HG02763 (cell line): ENCODE measurements at regions not wholly inside any gene's neighbourhood (a gene's known extent, or its start where the extent isn't known, plus 50 kb on each side); places are given as distances from the start of the nearest gene placed in this dataset.

Experiments used
- ATAC-seq: cut with Tn5 transposase; IDR thresholded peaks from one replicate; pipeline ENCODE4 v1.9.1; 2021; ENCODE audit warnings: mild to moderate bottlenecking, moderate library complexity; ENCODE audit not compliant: unreplicated experiment

DNA sequence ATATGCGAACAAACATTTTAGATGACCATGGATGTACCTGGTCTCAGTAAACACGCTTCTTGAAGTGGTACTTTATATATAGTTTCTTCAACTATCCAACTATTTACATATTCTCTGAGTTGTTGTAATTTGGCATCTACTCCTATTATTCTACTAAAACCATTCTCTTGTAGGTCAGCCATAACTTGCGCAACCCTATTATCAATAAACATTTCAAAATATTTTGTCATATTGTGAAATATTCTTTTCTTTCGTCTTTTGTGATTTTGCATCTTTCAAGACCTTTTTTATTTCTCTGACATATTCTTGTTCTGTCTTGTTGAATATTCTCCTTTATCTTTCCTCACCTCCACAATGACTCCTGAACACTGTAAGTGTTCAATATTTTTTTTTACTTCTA lies 753.3 kb downstream of the NXPH1 start:
- ATAC-seq = no peak

DNA sequence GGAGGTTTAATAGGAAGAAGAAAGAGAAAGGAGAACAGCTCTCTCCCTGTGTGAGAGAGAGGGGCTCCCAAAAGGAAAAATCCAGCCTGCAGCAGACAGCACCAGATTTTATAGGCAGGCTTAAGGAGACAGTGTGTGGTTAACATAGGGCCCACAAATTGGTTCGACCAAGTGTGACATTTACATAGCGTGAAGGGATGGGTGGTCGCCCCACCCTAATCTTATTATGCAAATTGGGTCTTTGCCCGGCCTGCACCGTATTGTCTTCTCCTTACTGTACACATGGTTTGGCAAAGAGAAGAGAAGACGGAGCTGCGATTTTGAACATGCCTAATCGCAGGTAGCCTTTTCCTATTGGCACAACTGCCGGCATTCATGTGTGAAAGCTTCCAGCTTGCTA lies 756.3 kb downstream of the NXPH1 start:
- ATAC-seq = no peak

DNA sequence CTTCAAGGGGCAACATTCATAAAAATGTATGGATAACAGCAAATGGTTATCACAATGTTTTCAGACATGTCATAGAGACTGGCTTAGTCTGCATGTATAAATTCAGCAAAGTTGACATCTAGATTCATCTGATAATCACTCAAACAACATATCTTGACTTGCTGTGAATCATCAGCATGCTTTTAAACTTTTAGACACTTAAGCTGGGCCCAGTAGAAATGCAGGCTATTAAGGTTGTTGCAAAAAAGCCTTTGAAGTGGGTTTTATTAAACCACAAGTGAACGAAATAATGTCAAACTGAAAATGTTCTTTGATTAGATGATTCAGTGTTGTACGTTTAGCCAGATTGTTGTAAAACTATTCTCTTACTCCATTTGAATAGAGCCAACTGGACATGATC lies 759.6 kb downstream of the NXPH1 start:
- no peak for ATAC-seq

DNA sequence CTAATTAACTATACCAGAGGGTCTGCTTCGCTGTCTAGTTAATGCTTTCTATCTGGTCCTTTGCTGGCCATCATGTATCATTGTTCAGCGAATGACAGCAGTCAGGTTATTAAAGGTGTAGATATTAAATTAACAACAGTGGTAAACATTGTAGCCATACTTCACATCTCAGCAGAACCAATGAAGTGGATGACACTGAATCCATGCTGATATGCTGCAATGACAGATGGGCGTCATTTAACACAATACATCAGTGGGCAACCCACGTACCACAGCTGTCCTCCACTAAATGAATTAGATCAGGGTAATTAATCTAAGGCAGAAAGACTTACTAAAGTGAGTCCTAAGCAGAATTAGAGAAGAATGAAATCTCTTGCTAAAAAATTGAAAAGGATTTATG lies 767.2 kb downstream of the NXPH1 start:
- no peak for ATAC-seq

DNA sequence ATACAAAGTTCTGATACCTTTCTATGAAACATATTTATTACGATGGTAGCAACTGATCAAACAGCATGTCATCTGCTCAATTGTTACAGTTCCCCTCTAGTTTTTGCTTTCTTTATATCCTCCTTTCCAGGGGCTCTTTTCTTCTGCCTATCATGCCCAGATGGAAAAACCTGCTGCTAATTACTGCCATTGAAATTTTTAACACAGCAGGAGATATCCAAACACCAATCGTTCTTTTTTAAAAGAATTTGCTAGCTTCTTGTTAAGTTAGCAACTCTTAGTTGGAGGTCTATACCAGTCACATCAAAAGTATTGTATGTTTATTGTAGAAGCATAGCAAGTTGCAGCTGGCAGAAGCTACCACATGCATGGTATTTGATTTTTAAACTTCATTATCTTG lies 768.5 kb downstream of the NXPH1 start:
- ATAC-seq = no peak

DNA sequence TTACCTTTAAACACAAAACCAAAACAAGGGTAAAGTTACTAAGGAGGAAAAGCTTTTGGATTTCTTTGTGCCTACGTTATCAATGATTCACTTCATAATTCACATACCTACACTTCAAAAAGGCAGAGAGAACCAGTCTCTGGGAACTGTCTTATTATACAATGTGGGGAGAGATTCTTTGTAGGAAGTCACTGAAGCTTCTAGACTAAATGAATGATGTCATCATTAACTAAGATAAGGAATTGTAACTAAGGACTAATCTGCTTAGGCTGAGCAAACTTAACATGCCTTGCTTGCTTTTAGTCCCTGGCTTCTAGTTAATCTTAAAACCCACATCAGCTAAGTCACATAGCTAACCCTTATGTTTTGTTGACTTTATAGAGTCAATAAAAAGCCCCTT lies 771.2 kb downstream of the NXPH1 start:
- ATAC-seq = no peak

DNA sequence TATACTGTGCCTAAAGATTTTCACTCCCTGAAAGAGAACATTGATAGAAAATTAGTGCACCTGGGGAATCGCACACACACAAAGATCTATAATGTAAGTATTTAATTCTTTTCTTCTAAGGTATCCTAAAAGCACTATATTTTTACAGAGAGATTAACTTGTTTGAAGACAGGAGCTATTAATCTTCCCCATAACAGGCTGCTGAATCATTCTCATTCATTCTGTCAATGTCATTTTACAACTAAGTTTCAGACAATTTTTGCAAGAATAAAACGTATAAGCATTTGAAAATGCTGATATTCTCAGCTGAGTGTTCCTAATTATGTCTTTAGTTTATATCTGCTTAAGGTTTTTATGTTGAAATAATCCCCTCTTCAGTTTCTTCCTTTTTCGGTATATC lies 776.7 kb downstream of the NXPH1 start:
- ATAC-seq = no peak

DNA sequence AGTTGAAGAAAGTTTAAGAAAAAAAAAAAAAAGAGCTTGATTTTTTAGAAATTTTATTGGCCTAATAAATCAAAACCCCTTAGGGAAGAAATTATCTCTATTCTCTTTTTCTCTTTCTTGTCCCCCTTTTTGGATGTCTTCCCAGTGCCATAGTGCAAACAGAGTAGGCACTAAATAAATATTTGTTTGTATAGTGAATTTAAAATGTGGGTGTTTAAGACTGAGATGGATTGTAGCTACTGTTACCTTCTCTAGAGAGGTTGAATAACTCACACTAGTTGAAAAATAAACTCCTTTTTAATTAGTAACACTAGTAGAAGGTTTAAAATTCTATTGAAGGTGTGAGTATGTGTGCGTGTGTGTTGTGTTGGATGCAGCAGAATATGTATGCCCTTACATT lies 783.8 kb downstream of the NXPH1 start:
- ATAC-seq = no peak

DNA sequence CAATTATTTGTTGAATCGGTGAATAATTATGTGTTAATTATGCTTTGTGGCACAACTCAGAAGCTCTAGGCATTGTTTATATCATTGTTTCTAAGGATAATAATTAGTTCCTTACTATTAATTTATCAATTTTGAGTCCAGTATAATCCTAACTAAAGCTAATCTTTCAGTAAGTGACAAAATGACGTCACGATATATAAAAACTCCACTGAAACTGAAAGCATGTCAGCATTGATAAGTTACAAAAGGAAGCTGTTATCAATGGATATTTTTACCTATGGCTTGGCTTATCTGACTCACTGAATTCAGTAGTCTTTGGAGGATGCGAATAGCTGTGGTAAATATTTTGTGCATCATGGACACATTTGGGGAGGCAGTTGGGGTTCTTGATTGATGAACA lies 793.1 kb downstream of the NXPH1 start:
- ATAC-seq = no peak

DNA sequence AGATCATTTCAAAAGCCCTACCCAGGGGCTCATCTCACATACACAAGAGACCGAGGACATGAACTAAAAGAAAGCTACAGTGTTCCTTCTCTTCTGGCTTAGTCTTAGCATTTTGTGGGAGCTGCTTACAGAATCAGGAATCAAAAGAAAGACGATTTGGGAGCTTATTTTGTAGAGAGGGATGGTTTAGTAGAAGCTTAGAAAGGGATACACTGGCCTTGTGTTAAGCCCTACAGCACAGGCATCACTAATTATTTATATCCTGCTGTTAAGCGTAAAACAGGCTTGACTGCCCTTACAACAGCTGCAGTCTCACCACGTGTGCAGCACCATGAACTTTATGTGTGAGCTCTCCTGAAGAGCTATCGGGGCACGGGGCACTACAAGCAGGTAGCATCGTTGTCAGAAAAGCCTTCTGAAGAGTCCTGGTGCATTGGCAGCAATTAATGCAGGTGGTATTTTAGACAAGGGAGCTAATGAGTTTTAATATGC lies 798.3 kb downstream of the NXPH1 start:
- no peak for ATAC-seq

DNA sequence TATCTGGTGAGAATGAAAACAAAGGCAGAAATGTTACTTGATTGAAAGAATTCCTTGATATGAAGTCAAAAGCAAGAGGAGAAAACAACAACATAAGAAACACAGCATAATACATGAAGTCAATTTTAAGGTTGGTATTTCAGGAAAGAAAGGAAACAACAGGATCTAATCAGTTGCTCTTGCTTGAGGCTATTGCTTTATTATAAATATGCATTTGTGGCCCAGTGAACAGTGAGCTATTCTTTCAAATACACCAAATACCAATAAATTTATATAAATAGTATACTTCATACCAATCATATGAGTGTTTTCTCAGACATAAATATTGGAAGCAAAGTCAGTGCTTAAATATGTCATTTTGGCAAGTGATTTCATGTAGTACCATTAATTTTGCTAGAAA lies 806.6 kb downstream of the NXPH1 start:
- ATAC-seq = no peak

DNA sequence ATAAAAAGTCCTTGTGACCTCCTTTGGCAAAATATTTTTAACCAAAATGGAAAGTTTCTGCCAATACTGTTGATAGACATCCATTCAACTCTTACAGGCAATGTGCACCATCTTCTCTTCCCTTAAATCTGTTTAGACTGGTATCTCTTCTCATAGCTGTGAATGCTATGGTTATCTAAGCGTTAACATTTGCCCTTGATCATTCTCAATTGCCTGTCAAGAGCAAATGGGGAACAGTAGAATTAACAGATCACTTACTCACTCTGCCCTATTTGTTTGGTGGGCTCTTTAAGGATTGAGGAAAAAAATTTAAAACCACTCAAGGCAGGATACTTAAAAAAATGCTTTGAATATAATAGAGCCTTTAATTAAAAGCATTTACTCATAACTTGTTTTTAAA lies 808.4 kb downstream of the NXPH1 start:
- no peak for ATAC-seq

DNA sequence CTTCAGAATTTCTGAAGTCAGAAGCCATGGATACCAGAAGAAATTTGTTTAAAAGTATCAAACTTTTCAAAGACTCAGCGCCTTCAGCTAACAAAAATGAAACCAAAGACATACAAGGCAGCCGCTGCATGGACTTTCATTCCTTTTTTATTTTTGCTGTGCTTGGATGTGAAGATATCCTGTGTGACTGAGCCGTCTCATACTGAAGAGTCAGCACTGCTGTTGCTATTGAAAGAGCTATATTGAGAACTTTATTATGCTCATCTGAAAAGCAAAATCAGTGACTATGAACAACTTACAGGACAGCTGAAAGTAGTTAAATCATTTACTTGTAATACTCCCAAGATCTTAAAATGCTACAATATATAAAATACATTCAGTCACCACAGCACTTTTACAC lies 809.2 kb downstream of the NXPH1 start:
- no peak for ATAC-seq

DNA sequence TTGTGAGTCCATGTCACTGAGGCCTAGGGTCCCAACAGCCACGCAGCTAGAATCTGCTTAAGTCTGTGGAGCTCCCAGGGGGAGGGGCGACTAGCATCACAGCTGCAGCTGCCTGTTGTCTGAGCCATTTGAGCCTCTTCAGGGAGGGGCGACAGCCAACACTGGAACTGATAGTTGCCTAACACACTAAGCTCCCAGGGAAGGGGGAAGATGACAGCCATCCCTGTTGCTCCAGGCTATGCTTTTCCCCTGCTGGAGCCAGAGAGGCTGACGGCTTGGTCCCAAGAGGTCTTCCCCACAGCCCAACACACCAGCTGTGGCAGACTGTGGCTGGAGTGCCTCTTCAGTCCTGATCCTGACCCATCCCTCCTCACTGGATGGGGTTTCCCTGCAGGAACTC lies 817.5 kb downstream of the NXPH1 start:
- ATAC-seq = no peak

DNA sequence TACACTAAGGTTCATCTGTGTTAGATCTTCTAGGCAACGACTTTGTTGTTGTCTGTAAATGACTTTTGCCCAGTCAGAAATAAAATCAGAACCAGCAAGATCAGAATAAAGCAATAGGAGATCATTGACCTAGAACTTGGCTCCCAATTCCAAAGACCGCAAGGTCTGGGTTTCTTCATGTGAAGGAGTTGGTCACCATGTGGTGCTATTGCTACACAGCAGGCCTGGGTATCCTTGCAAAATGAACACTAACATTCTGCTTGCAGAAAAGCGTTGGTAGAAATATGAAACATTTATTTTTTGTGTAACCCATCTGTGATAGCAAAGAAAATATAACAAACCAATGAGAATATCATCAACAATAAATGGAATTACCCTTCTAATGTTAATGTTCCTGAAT lies 831.0 kb downstream of the NXPH1 start:
- ATAC-seq = no peak

DNA sequence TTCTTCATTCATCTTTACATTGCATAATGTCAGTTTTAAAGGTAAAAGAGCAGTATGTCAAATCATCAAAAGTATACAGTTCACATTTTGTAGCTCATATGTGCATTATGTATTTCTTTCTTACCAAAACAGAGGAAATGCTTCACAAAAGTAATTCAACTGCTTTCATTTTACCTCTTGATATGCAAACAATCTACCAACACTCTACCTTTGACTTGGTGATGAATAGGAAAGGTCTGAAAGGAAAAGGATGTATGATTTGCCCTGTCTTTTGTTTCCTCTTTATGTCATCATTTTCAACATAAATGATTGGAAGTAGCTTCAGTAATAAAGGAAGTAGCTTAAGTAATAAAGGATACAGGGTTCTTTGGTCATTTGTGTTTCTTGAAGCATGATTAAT lies 846.7 kb downstream of the NXPH1 start:
- ATAC-seq = no peak

DNA sequence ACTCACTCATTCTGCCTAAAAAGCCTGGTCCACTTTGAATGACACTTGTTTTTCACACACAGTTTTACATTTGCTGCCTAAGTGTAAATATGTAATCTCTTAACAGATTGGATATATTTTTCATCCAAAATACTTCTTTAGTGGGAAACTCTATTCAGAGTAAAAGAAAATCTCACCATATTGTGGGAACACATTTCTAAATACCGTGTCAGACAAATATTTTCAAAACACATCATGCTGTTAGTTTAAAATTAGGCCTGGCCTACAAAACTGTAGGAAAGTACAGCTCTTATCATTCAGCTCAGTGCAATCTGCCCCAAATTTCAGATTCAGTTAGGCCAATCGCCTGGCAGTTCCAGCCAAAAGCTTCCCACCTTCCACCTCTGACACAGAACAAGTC lies 849.8 kb downstream of the NXPH1 start:
- ATAC-seq = no peak

DNA sequence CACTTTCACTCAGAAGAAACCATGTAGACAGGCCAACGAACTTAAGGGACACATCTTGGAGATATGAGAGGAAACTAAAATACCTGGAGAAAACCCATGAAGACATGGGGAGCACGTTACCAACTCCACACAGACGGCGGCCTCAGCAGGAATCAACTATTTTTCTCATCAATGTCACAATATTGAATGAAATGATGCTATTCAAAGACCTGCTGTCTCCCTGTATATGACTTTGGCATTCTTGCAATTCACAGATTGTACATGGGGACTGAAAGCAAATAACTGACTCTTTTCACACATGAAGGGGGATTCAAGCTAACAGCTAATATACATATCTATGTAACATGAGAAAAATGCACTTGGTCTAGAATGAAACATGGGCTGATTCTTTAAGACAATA lies 869.0 kb downstream of the NXPH1 start:
- ATAC-seq = no peak

DNA sequence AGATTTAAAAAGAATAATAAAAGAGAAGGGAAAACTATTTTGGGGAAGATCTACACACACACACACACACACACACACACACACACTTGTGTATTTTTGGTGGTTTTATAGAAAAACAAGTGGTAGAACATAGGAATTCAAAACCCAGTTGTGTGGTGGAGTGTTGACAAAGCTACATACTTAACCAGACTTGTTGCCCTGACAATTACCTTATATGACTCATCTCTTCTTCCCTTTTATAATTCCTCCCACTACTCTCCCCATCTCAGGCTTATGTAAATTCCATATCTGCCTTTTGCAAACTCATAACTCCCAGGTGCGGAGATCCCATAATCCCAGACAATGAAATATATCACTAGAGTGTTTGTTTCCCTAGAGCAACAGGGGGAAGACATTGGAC lies 873.7 kb downstream of the NXPH1 start:
- no peak for ATAC-seq

DNA sequence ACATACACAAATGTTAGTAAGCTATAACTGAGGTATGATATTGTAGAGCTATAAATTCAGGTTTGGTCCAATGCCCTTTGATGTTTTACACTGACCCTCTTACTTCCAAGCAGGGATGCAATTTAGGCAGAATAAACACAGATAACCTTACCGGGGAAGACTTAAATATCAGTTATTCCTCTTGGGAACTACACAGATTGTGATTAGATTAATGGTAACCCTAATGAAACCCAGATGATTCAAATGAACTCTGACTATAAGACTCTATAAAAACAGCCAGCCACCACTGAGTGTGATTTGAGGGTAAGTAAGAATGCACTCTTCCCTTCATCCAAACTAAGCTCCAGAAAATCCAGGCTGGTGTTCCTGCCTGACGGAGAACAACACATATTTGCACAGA lies 891.1 kb downstream of the NXPH1 start:
- ATAC-seq = no peak

DNA sequence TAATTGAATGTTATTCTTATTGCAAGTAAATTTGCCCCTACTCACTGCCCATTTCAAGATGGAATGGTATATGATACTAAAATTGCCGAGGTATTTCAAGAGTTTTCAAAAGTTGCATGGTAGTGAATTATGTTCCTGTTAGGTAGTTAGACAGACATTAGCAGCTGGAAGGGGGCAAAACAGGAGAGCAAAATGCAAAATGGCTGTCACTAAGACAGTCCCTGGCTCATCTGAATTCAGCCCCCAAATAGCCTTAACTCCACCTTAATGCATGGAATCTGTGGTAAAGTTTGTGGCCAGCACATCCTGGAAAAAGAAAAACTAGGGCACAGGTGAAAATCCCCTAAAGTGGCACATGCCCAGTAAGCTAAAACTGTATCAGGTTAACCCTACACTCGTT lies 894.9 kb downstream of the NXPH1 start:
- ATAC-seq = no peak

DNA sequence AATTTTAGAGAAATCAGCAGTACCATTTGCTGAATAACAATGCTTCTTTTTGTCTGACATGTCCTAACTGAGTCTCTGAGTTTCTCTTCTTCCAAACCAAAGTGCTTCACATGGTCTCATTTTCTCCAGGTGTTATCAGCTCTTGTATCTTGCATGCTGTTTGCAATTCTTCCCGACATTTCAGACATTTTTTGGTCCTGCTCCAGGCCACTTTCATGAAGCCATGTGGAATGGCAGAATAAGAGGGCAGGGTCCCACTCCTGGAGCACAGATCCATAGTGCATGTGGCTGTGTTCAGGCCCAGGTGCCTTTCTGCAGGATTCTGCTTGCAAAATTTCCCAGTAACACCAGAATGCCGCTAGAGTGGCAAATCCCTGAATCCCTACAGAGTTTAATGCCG lies 916.2 kb downstream of the NXPH1 start:
- no peak for ATAC-seq

DNA sequence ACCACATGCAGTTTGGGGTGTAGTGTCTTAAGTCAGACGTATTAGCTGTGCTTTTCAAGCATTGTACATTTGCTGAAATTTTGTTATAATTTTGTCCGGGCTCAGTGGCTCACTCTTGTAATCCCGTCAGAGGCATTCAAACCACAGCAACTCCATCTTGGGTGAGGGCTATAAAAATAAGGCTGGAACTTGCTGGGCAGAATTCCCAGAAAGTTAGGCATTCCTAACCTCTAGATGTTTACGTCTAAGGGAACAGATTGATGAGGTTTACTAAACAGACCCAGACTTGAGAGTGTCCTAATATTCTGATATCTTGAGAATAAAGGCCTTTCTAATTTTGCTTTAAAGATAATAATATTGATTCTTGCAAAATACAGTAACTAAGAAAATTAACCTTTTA lies 957.8 kb downstream of the NXPH1 start:
- no peak for ATAC-seq

DNA sequence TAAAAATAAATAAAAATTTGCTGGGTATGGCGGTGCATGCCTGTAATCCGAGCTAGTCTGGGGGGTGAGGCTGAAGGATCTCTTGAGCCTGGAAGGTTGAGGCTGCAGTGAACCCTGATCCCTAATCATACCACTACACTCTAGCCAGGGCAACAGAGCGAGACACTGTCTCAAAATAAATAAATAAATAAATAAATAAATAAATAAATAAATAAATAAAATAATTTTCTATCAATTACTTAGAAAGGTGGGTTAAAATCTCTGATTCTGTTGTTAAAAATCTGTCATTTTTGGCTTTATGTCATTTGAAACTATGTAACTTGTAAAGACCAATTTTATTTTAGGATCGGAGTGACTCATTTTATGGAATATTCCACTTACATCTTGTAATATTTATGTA lies 958.6 kb downstream of the NXPH1 start:
- ATAC-seq = no peak
